Pons (tissue), 1 donor: ENCODE measurements at regions not wholly inside any gene's neighbourhood (a gene's known extent, or its start where the extent isn't known, plus 50 kb on each side); places are given as distances from the start of the nearest gene placed in this dataset.
"Not testable (repeated sequence)": the region's sequence is repeated elsewhere in the genome, so short reads cannot be mapped to it uniquely, and the experiment has no call there.

Source experiments
- DNase-seq: peaks from one replicate; pipeline ENCODE4 v3.0.0-alpha.2; 2016; ENCODE audit warnings: low spot score

DNA sequence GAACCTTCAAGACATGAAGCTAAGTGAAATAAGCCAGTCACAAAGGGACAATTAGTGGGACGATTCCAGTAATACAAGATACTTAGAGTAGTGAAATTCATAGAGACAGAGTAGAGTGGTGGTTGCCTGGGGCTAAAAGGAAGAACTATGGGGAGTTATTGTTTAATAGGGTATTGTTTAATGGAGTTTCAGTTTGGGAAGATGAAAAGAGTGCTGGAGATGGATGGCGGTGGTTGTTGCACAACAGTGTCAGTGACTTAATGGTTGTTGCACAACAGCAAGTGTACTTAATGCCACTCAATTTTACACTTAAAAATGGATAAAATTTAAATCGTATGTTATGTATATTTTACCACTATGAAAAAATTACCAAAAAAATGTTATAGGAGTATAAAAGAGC lies 209.7 kb upstream of the TENT5A start:
- no peak for DNase-seq

DNA sequence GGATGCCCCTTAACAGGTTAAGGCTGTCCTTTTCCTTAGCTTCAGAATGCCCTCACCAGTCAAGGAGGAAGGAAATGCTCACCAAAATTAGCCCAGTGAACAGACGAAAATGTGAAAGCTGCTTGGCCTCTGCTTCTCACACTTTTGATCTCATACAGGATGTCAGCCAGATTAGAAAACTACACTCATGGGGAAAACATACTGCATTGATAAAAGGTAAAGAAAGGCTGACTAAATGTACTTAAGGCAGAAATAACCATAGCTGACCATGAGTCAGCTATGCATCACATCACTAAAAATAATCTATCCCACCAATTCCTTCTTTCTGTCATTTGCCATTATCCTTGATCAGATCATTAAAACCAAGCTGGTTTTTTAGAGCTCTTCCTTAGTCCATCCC lies 198.4 kb upstream of the TENT5A start:
- DNase-seq = peak; percentile 25

DNA sequence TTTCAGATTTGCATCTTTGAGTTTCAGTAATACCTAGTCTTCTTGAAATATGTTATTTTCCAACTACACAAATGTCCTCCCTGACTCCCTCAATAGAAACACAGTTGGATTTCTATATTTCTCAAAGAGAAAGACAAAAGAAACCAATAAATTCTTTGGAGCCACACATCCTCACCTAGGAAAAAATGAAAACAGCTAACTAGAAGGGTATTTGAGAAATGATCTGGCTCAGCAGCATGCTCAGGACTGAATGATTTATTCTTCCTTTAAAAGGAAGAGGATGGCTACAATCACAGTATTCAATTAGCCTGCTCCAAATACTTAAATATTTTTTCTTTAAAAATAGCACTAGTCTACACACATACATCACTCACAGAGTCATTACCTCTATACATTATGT lies 196.4 kb upstream of the TENT5A start:
- no peak for DNase-seq

DNA sequence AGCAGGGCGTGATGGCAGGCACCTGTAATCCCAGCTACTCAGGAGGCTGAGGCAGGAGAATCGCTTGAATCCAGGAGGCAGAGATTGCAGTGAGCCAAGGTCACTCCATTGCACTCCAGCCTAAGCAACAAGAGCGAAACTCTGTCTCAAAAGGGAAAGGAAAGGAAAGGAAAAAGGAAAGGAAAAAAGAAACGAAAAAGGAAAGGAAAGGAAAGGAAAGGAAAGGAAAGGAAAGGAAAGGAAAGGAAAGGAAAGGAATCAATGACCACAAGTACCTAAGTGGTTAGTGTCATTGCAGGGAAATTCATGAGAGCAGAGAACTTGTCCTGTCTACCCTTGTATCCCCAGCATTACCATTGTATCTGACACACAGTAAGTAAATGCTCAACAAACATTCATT lies 195.7 kb upstream of the TENT5A start:
- not testable (repeated sequence) for DNase-seq

DNA sequence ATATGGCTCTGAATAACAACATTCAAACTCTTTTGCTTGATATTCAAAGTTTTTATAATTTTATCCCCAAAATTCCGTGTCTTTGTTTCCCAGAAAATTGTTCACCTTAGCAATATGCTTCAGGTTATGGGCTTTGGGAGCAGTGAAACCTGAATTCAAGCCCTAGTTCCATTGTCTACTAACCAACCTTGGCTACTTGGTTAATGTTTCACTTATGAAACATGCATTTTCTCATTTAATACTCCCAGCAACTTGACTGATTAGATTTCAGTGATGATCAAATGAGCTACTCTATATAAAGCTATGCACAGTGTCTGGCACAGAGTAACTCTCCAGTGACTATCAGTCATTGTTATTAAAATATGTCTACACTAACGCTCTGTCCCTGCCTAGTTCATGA lies 192.2 kb upstream of the TENT5A start:
- no peak for DNase-seq

DNA sequence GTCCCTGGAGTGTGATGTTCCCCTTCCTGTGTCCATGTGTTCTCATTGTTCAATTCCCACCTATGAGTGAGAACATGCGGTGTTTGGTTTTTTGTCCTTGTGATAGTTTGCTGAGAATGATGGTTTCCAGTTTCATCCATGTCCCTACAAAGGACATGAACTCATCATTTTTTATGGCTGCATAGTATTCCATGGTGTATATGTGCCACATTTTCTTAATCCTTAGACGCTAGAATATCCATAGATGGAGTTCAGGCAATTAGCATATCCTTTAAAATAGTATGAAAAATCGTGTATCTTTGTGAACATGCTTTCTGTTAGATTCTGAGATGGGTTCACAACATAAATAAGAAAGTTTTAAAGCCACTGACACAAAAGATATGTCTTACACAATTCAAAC lies 190.4 kb upstream of the TENT5A start:
- not testable (repeated sequence) for DNase-seq

DNA sequence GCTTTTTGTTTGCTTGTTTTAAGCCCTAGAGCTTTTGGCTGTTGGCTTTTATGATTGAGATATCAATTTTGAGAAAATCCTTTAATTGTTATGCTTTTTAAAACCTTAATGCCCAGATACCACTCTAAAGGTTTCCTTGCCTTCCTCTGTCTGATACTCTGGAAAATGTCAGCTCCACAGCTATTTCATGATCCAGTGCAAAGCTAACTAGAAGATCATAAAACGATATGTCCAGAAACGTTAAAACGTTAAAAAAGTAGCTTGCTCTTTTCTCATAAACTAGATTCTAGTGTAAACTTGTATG lies 189.5 kb upstream of the TENT5A start:
- no peak for DNase-seq

DNA sequence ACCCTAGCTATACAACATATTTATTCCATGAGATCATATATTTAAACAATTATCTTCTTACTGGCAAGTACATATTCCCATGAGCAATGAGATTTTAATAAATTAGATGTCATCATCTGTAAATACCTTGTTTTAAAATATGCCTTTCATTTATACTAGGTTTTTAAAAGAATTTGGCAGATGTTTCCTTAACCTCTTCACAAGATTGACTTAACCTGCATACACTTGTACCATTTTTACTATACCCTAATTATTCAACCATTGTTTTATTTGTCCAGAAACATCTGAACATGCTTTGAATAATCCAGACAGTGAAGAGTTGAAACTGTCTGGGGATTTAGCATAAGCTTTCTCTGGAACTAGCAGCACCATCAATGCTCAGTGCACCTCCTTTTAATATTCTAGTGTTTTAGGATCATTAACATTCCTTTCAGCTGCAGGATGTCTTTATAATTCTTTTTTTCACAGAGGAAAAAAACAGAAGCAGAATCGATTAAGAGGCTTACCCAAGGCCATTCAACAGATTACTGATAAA lies 188.0 kb upstream of the TENT5A start:
- DNase-seq = no peak

DNA sequence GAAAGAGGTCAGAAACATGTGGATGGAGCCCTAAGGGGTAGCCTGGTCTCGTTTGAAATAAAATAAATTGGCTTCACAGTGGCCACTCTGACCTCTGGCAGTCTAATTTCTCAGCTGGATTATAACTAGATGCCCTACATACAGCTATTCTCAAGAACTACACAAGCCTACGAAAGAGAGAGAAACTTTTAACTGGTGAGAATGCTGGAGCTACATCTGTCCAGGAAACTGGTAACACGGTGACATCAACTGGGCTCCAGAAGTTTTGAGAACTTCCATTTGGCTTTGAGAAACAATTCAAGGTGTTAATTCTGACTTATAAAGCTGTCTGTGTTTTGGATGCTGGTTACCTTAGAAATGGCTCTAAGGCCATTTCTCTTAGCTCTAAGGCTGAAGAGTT lies 187.3 kb upstream of the TENT5A start:
- DNase-seq = no peak

DNA sequence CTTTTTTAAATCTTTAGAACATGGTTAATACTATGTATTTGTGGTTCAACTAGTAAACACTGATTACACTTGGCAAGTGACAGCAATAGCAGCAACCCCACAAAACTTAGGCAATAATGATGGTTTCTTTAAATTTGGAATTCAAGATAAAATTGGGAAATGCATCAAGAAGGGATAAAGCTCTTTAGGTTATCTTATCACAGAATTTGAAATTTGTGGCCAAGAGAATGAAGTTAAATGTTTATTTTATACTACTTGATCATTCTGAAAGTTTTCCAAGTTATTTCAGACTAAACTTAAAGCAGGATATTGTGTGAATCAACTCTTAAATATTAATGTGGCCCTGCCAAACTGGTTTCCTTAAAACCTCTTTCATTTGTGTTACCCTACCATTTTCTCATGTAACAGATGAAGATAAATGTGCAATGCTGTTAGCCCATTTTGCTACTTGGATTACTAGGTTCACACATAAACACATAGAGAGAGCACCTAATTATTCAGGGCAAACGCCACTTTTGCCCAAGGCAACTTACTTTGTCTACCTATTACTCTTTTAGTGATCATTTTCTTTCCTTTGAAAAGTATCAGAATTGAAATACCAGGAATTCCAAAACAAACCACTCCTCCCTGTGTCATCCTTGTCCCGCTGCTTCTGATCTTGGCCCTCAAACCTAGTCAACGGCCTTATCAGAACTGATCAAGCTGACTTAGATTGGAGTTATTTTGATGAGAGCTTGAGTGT lies 186.7 kb upstream of the TENT5A start:
- no peak for DNase-seq

DNA sequence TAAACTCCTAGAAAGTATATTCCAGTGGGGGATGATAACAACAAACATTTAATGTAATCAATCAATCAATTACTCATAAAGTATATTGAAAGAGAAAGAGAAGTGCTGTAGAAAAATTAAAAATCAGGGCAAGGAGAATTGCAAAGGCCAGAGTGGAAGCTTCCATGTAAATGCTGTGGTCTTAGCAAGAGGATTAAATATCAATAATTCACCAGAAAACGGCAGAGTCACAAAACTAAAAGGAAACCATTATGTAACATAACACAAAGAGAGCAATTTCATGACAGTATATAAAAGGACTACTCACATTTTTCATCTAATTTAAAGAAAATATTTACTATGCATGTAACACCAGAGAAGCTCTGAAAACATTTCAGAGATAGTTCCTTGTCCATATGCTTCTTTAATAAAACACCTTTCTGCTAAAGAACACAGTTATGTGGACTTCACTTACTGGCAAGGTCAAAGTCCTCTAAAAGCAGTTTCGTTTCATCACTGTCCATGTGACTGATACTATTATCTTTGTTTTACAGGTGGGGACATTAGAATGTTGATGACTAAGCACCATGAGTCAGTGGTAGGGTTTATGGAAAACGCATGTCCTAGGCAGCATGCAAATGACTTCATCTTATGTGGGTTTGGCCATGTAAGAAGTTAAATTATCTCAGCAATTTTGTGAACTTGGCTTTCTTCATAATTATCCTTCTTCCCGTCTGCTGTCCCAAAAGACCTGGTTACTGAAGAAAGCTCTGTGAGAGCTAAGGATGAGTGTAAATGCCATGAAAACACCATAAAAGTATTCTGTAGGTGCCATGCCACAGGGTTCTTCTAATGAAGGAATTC lies 185.8 kb upstream of the TENT5A start:
- no peak for DNase-seq

DNA sequence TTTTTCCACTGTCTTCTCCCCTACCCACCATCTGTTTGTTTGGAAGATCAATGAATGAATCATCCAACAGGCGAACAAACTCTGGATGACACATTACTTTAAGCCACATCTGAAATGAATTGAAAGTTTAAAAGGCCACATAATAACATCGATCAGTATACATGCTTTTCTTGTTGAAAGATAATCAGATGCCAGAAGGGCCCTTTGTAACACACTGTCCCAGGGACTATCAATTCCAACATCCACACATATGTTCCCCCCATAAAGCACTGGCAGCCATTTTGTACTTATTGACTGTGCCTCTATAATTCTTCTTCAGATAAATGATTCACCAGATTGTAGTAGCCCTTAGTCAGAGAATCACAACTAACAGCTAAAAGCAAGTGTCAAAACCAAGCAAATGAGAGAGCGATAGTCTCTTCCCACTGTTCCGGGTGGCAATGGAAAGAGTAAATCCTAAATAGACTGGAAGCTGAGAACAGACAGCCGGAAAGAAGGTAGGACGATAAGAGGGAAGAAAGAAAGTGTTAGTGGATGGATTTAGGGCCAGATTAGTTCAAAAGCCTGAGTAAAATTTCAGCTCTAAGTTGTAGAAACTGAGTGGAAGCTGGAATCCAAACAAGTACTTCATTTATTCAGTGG lies 184.9 kb upstream of the TENT5A start:
- DNase-seq = no peak

DNA sequence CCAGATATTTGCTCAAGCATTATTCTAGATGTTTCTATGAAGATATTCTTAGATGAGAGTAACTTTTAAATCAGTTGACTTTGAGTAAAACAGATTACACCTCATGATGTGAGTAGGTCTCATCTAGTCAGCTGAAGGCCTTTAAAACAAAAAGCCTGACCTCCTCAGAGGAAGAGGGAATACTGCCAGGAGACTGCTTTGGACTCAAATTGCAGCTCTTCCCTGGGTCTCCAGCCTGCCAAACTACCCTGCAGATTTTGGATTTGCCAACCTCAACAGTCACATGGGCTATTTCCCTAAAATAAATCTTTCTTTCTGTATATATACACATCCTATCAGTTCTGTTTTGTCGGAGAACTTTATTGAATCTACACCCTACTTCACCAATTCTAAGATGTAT lies 182.5 kb upstream of the TENT5A start:
- DNase-seq = no peak

DNA sequence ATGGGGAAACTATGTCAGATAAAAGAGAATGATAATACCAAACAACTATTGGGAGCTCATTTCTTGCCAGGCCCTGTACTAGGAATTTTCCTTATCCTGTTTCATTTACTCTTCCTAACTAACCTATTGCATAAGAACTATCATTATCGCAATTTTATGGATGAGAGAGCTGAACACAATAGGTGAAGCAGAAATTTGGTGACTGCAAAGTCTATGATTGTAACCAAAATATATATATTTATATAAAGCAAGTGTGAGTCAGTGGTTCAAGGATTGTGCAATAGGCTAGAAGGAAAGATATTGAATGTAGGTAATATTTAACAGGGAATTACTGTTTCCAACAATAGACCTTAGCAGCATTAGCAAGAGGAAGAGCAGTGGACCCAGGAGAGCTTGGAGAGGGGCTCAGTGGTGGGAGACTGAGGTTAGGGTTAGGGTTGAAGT lies 181.1 kb upstream of the TENT5A start:
- DNase-seq = no peak

DNA sequence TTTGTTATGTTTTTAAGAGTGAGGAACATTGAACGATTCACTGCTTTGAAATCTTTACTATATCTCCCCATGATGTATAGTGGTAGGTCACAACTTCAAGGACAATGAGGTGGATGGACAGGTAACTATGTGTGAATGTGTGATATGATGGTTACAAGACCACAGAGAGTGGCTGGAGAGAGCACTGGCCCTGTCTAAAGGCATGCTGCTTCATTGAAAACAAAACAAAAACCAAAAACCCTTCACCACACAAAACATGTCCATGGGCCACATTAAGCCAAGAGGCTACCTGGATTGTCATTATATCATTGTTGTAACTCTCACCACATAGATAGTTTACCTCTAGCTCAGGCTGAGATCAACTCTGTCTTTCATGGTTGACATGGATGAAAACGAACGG lies 180.6 kb upstream of the TENT5A start:
- no peak for DNase-seq

DNA sequence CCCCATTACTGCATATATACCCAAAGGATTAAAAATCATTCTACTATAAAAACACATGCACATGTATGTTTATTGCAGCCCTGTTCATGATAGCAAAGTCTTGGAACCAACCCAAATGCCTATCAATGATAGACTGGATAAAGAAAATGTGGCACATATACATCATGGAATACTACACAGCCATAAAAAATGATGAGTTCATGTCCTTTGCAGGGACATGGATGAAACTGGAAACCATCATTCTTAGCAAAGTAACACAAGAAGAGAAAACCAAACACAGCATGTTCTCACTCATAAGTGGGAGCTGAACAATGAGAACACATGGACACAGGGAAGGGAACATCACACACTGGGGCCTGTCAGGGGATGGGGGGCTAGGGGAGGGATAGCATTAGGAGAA lies 180.0 kb upstream of the TENT5A start:
- DNase-seq = not testable (repeated sequence)

DNA sequence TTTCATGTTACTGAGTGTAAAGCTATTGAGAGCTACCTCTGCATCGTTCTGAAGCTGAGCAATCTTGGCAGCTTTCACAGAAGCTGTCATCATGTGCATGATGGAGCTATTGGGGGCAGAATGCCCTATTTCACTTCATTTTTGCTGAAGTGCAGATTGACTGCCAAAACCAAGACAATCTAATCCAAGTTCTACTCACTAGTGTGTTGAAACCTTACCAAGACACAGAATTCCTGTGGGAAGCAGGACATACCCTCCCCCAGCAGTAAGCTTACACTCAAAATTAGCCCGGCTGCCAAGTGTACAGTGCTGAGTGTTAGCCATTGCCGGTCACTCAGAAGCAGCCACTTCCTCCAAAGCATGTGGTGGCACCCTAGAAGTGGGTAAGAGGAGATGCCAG lies 177.3 kb upstream of the TENT5A start:
- DNase-seq = no peak

DNA sequence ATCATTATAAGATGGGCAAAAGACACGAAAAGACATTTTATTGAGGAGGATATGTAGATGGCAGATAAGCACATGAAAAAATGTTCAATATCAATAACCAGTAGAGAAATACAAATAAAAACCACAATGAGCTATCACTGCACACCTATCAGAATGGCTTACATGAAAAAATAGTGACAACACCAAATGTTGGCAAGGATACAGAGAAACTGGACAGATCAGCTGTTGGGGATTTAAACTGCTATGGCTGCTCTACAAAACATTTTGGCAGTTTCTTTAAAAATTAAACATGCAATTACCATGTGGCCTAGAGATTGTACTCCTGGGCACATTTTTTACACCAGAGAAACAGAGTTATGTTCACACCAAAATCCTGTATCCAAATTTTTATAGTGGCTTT lies 172.7 kb upstream of the TENT5A start:
- no peak for DNase-seq

DNA sequence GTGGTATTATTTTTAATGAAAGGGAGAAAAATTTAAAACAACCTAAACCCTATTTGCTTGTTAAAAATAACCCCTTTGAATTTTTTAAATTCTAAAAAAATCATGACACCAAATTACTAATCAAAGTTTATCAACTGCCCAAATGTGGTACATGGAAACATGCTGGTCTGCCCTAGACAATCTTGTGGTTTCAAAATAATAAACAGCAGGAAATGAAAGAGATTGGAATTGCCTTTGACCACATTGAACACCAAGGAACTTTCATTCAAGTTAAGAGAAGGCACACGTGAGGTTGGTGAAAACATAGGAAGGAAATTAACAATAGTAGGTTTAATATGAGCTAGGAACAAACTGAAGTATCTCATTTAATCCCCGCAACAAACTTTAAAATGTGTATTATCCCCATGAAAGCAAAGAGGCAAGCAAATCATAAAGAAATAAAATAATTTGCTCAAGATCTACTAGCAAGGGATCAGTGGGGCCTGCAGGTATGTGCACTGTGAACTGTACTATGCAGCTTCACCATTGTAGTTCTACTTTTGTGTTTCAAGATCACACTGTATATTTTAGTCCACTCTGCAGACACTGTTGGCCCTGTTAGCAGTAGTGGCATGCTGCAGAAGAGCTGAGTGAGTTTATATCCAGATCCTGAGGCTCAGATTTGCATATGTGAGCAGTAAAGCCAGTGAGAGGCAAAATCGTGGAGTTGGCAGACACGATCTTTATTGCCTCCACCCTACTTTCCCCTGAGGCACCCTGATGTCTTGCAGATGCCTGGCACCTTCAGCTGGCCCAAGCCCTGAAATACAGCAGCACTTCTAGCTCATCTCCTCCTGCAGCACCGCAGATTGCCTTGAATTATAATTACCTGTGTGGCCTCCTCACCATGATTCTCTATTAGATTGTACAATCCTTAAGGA lies 157.8 kb upstream of the TENT5A start:
- DNase-seq = no peak

DNA sequence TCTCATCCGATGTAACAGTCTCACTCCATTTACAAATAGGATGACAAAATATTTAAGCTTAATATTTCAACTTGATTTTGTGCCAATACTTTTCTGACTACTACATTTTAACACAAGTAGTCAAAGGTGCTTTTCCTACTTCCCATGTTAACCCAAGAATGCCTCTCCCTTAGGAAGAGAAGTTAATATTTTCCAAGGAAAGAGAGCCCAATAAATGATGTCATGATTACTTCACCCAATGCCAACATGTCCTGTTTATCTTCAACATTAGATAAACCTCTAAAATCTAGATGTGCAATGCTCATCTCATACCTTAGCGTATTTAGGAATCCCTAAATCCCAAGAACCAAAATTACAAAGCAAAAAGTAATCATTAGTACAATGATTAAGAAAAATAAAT lies 156.7 kb upstream of the TENT5A start:
- DNase-seq = no peak

DNA sequence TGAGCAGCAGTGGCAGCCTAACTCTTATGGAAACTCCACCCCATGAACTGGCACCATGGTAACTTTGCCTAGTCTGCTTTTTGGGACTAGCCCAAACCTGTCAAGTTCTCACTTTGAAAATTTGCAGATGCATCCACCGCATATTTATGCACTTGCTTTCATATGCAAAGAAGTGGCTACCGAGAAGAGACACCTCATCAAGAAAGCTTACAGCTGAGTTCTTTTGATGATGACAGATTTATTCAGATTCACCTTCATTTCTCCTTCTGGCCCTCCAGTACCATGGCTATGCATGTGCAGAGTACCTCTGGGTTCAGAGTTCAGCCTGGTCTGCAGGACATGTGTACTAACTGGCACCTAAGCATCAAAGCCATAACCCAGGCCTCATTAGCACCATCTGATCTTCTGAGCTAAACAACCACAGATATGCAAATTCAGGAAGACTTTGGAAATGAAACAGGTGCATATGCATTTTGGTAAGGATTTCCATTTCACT lies 154.3 kb upstream of the TENT5A start:
- DNase-seq = no peak

DNA sequence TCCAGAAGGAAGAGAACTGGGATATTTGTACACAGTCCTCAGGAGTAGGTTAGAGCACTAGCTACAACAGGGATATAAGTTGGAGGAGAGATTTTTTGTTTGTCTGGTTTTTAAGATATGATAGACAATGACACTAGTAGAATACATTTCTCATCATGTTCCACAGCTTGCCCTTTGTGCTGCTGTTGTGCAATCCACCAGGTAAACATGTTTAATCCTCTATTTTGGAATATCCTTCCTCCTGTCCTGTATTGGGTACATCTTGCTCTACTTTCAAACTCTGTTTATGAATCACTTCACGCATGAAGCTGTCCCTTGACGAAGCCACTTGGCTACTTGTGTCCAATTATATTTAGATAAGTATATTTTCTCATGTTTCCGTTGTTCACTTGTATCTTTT lies 153.6 kb upstream of the TENT5A start:
- DNase-seq = no peak
